ENCODE measurements at regions not wholly inside any gene's neighbourhood (a gene's known extent, or its start where the extent isn't known, plus 50 kb on each side); places are given as distances from the start of the nearest gene placed in this dataset.

DNA sequence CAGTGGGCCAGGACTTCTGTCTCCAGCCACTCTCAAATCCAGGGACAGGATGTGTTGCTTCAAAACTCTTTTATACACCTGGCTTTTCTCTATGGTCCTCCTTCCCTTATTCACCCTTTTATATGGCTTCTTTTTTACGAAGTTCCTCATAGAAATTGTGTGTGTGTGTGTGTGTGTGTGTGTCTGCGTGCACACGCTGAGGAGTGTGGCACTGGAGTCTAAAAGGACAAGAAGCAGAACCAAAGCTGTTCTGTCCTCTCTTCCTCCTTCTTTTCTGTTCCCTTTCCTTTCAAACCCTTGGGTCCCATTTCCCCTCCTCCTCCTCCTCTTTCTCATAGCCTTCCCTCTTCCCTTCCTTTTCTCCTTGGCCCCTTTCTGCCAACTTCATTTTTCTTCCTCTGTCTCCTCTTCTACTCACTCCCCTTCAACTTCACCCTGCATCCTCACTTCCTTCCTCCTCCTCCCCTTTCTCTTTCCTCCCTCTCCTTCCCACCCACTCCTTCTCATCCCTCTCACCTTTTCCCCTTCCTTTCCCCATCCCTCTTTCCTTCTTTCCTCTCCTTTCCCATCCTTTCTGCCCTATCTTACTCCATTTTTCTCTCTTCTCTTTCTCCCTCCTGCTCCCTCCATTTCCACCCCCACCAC lies 360.5 kb downstream of the MID1IP1 start:
- DNase-seq (ENCODE audit: extremely low spot score, insufficient read length, low read depth) (no peak), FAIRE-seq (peak; percentile 12)

DNA sequence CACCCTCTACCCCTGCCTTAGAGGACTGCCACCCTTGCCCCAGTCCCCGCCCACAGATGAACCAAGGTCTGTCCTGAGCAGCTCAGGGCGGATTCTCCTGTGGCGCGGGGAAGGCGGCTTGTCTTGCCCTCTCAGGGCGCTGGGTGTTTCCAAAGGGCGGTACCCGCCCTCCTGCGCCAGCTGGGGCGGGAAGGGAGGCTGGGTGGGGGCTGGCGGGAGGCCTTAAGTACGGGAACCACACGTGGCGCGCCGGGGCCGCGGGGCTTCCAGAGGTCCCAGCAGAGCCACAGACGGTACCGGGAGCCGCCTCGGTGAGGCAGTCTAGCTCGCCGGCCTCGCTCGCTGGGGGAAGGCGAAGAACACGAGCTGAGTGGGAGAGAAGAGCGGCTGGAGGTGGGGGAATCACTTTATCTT lies 361.1 kb downstream of the MID1IP1 start:
- FAIRE-seq (no peak), DNase-seq (ENCODE audit: extremely low spot score, insufficient read length, low read depth) (no peak)

DNA sequence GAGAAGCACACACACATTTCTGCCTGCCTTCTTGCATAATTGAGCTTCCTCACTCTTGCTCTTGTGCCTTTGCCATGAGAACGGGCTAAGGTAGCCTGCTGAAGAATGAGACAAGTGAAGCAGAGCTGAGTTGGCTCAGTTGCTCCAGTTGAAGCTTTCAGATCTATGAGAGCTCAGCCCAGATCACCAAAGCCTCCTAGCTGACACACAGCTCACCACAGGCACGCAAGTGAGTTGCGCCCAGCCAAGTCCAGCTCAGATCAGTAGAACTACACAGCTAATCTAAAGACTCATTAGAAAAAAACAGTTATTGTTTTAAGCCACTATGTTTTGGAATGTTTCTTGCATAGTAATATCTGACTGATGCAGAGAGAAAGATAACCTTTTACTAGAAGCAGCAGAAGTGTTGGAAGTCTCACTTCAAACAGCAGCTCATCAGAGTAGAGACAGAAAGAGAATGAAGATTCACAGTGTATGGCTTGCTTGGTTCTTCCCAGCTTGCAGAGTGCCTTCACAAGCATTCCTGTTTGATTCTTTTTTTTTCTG lies 362.4 kb downstream of the MID1IP1 start:
- DNase-seq (ENCODE audit: extremely low spot score, insufficient read length, low read depth), result no peak
- FAIRE-seq, result peak; percentile 21

DNA sequence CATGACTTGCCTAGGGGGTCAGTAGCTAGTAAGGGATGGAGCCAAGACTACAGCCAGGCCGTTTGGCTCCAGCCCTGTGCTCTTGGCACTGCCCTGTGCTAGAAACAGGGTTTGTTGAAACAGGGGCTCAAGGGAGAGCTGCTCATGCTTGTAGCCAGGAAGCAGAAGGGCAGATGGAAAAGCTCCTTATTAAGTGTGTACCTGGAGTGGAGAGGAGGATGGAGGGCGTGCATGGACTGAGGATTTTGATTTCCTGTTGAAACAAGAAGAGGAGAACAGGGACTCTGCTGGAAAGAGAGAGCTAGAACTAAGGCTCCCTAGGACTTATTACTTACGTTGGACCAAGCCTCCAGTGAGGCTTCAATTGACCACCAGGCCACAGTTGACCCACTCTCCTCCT lies 363.0 kb downstream of the MID1IP1 start:
- DNase-seq (ENCODE audit: extremely low spot score, insufficient read length, low read depth) (no peak), FAIRE-seq (no peak)

DNA sequence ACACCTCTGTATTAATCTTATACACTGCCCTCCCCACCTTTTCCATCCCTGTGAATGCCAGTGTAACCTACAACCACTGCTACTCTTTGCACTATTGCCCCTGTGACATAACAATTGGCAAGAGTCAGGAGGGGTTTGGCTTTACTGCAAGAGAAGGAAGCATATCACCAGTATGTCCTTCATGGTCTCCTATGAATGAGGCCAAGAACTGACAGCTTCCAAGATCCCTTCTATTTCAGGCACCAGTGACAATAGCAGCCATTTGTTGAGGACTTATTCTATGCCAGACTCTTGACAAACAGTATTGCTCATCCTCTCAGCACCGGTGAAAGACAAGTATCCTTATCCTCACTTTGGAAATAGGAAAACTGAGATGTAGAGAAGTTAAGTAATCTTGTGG lies 363.9 kb downstream of the MID1IP1 start:
- no peak for FAIRE-seq
- DNase-seq (ENCODE audit: extremely low spot score, insufficient read length, low read depth), result no peak

DNA sequence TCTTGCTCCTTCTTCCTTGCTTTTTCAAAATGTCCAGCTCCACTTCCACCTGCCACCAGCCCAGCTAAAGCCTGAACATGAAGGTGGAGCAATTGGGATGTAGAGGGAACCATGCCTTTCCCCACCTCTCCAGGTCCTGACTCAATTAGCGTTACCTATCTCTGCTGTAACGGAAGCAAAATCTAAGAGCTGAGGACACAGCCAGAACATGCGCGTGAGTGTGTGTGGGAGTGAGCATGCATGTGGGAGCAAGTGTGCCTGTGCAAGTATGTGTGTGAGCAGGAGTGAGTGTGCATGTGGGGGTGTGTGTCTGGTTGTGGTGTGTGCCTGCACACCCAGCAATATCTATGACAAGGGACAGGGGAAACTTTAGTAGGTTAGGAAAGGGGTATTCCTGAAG lies 364.5 kb downstream of the MID1IP1 start:
- DNase-seq (ENCODE audit: extremely low spot score, insufficient read length, low read depth) (no peak), FAIRE-seq (no peak)

DNA sequence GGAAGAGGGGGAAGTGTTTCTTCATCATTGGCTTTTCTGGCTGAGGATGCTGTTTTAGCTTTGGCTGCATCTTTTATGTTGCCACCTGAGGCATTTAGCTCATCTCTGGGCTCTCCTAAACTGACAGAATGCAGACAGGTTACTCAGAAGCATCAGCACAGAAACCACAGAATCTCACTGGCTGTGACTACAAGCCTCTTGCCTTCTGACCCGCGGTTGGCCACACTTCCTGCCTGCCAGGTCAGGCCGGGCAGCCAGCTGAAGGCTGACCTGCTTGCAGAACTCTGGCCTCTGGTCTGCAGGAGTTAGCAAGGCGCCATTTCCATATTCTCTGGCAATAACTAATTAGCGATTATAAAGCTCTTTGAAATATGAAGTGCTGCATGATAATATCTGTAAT lies 366.5 kb downstream of the MID1IP1 start:
- DNase-seq (ENCODE audit: extremely low spot score, insufficient read length, low read depth), result no peak
- FAIRE-seq, result peak; percentile 73

DNA sequence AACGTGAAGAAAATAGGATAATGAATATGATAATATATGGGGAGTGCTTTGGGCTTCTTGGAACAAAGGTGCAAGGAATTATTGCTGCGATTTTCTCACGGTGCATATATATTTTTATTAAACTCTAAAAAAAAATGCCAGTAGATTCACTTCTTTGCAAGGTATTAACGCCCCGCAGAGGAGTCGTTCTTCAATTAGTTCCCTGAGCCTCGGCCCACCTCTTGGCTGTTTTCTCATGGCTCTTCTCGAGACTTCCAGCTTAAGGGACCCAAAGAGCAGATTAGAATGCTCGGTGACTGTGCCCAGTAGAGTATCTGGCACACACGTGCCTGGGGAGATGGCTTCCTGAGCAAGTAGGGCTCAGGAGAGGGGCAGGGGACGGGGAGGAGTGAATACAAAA lies 367.4 kb downstream of the MID1IP1 start:
- DNase-seq (ENCODE audit: extremely low spot score, insufficient read length, low read depth) (no peak), FAIRE-seq (no peak)

DNA sequence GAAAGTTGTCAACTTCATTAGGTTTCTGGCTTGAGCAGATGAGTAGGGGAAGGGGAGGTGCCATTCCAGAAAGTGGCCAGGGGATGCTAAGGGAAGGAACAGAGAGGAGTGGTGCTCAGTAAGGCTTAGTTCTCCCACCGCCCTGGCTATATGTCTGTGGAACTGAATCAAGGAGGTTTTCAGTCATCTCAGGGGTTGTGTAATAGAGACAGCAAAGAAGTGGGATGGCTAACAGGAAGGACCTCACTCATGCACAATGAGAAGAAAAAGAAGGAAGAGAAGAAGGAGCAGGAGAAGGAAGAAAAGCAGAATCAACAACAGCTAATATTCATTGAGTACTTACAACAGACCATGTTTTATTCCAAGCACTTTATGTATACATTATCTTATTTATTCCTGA lies 368.7 kb downstream of the MID1IP1 start:
- FAIRE-seq (peak; percentile 15), DNase-seq (ENCODE audit: extremely low spot score, insufficient read length, low read depth) (no peak)

DNA sequence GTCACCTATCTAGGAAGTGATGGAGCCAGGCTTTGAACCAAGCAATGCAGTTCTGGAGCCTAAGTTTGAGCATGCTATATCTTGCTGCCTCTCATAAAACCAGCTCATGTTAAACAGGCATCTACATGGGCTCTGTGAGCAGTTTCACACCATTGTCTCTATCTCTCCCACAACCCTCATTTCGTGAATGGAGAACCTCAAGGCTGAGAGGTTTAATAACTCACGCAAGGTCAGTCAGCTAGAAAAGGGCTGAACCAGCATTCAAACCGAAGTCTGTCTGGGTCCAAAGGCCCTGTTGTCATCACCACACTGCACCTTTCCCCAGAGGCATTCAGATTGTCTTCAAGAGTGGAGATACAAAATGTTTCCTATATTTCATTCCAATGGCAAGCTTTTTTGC lies 369.2 kb downstream of the MID1IP1 start:
- FAIRE-seq (peak; percentile 5), DNase-seq (ENCODE audit: extremely low spot score, insufficient read length, low read depth) (no peak)

DNA sequence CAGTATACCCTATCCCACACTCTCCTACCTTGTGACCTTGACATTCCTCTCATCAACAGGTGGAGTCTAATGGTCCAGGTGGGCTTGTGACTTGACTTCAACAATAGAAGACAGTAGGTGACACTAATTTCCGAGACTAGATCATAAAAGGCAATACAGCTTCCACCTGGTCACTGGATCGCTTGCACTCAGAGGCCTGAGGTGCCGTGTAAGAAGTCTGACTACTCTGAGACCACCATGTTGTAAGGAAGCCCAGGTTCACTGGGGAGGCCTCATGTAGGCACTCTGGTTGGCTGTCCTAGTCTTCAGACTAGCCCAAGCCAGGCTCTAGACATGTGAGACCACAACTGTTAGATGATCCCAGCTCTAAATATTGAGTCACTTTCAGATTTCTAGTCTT lies 370.4 kb downstream of the MID1IP1 start:
- FAIRE-seq (peak; percentile 42), DNase-seq (ENCODE audit: extremely low spot score, insufficient read length, low read depth) (no peak)

DNA sequence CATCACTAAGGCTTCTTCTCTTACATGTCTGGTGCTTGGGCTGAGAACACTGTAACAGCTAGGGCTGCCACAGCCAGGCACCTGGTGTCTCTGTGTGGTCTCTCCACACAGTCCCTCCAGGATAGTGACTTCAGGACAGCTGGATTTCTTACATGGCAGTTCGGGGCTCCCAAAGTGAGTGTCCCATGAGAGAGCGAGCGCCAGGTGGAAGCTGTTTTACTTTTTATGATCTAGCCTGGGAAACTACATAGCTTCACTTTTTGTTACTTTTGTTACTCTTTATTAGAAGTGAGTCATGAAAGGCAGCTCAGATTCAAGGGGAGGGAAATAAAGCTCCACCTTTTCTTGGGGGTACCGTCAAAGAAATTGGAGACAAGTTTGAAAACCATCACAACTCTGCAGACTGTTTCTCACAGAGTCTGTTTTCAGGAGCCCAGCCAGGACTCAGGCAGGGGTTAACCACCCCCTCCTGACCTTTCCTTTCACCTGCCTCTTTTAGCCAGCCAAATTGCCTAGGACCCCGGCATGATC lies 373.0 kb downstream of the MID1IP1 start:
- DNase-seq (ENCODE audit: extremely low spot score, insufficient read length, low read depth) (no peak), FAIRE-seq (no peak)

DNA sequence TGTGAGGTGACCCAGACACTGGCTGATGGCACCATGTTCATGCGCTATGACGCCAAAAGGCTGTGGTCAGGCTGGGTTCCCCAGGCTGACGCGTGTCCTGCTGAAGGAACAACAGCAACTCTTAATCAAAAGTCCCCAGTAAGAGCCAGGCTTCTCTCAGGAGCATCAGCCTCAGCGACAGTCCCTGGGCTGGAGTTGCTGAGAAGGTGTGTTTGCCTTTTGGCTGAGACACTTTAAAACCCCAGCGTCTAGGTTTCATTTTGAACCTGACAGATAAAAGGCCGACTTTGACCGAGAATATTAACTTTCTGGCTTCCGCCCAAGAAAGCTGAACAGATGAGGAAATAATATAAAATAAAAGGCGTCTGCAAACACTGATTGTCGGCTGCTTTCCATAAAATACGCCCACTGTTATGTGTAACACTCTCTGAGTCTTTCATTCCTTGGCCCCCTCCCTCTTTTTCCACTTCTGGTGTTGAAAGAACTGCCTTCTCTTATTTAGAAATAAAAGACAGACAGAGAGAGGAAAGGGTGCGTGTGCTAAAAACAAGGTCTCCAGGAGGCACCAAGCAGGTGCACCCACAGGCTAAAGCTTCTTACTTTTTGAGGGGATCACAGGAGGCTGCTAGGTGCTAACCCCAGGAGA lies 373.6 kb downstream of the MID1IP1 start:
- DNase-seq (ENCODE audit: extremely low spot score, insufficient read length, low read depth) (no peak), FAIRE-seq (peak; percentile 67)

DNA sequence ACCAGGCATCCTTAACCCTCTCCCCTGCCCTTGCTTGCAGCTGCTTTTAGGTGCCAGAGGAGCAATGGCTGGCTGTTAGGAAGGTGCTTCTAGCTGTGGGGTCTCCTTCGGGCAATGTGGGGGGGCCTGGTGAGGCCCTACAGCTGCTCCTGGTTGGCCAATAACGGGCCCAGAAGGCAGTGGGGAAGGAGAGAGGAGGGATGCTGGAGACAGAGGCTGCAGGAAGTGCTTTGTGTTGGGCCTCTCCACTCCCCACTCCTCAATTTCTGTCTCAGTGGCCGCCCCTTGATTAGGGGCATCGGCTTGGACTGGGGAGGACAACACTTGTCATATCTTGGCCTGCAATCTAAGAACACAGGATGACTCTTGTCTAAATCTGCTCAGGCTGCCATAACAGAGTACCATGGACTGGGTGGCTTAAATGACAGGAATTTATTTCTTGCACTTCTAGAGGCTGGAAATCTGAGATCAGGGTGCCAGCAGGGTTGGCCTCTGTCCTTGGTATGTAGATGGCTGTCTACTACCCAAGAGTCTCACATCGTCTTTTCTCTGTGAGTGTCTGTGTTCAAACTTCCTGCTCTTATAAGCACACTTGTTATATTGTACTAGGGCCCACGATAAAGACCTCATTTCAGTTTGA lies 374.3 kb downstream of the MID1IP1 start:
- DNase-seq (ENCODE audit: extremely low spot score, insufficient read length, low read depth), result no peak
- no peak for FAIRE-seq

DNA sequence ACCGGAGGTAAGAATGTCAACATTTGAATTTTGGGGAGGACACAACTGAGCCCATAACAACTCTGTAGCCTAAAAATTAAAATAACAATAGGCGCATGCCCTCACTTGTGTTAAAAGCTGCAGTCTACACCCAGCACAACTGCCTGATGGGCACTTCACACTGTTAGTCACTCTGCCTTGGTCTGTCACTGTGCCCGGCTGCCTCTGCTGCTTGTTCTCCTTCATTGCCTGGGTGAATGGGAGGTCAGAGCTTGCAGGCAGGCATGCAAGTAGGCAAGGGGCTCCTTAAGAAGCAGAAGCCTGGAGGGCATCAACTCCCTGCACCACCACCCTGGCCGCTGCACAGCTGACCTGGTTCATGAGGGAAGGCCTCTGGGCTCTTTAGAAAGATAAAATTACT lies 374.8 kb downstream of the MID1IP1 start:
- FAIRE-seq, result peak; percentile 61
- no peak for DNase-seq (ENCODE audit: extremely low spot score, insufficient read length, low read depth)

DNA sequence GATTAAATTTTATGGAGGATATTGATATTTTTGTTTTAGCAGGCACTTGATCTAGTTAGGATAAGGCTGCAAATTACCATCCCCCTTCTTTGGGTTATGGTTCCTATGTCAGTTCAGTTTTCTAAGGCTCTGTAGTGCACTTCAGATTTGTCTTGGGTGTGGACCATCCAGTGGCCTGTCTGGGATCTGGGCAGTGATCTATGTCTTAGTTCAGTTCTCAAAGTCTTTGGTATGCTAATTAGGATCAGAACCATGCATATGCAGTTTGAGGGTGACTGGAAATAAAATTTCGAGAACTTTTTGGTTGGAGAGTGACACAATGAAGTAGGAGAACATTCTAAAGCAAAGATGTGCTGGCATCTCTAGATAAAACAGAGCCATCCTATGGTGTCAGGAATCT lies 388.2 kb downstream of the MID1IP1 start:
- FAIRE-seq (no peak), DNase-seq (ENCODE audit: extremely low spot score, insufficient read length, low read depth) (no peak)

DNA sequence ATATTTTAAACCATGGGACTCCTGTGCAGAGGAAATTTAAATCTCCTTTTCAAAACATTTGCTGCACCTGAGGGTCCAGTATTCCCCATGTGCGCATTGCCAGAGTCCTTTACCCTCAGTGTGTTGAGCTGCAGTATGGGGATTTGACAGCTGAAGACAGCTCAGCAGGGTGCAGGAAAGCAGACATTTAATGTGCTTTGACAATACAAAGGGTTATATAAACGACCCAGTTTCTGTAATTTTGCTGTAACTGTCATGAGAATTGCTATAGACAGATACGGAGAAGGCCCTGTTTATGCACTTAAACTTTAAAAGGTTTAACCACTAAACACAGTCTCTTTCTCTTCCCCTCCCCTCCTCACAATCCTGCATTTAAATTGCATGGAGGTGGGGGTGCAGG lies 393.4 kb downstream of the MID1IP1 start:
- no peak for FAIRE-seq
- DNase-seq (ENCODE audit: extremely low spot score, insufficient read length, low read depth), result no peak

DNA sequence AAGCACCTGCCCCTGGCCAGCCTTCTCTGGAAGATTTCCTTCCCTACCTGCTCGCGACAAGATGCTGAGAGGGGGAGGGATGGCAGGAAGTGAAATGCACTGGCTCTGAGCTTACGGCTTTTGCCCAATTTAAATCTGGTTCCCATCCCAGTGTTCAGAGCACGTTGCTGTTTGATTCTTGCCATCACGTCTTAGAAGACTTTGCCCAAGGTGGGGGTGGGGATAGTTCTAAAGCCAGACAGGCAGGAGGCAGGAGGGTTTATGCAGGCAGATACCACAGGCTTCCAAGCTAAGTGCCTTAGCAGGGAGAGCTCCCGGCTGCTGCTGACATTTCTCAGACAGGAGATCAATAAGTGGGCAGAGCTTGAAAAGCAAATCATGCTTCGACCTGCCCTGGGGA lies 393.9 kb downstream of the MID1IP1 start:
- no peak for FAIRE-seq
- DNase-seq (ENCODE audit: extremely low spot score, insufficient read length, low read depth), result no peak

DNA sequence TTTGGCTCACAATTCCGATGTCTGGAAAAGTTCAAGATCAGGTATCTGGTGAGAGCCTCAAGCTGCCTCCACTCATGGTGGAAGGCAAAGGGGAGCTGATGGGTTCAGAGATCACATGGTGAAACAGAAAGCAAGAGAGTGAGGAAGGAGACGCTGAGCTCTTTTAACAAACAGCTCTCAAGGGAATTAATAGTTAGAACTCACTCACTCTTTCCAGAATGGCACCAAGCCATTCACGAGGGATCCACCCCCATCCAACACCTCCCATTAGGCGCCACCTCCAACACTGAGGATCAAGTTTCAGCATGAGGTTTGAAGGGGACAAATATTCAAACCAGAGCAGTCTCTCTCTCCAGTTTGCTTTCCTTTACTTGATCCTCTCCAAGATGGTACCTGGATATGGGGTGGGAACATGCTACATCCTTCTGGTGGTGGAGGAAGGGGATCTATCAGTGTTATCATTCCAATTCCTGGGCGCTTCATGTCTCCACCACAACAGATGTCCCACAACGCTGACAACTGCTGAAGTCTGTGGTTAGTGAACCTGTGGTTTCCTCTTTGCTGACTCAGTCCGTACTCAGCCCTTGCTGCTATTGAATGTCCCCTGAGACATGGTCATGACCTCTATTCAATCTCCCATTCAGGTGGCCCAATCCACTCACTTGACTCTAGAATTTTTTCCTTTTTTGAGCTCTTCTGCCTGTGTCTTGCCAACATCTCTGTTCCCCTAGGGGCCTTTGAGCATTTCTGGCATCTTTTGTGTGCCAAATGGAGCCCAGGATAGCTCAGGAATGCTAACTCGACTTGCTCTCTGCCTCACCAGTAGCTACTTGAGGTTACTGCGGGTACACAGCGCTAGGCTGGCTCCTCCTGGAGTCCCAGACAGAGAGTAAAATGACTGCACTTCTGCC lies 395.2 kb downstream of the MID1IP1 start:
- FAIRE-seq, result peak; percentile 100

DNA sequence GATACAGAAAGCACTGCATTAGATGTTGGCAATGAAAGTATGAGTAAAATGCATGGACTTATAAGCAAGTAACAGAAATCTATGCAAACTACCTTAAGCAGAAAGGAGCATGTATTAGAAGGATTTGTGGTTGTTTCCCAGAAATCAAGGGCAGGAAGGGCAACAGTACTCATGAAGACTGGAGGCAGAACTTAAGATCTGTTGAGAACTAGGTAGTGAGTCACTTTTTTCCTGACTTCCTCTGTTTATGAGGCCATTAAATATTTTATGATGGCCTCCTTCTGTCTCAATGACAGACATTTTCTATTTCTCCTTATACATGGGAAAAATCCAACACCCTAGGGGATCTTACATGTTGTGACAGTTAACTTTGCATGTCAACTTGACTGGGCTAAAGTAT lies 398.2 kb downstream of the MID1IP1 start:
- DNase-seq (ENCODE audit: extremely low spot score, insufficient read length, low read depth) (no peak), FAIRE-seq (peak; percentile 29)

More for the DNA sequence above, 395.2 kb downstream of the MID1IP1 start:
- peak; percentile 45 for DNase-seq (ENCODE audit: extremely low spot score, insufficient read length, low read depth)
